ENCODE measurements at regions not wholly inside any gene's neighbourhood (a gene's known extent, or its start where the extent isn't known, plus 50 kb on each side); places are given as distances from the start of the nearest gene placed in this dataset.

GRCh38 chr1:222114536-222115156, 372.8 kb upstream of the DUSP10 start:
- no peaks in the 10 kb centered on the region for H3K36me3 ChIP-seq (ENCODE audit: insufficient read depth, low read length)
- H4K20me1 ChIP-seq (ENCODE audit: insufficient read depth, low read length, poor library complexity, severe bottlenecking), result no peaks in the 10 kb centered on the region
- no peak overlapping the region for H3K9ac ChIP-seq (ENCODE audit: low read depth, low read length, poor library complexity, severe bottlenecking)
- H3K9me2 ChIP-seq (replicated peaks; ENCODE audit: low read depth, low read length), result no peaks in the 10 kb centered on the region
- H2AFZ ChIP-seq (ENCODE audit: low read length), result no peak overlapping the region
- no peak overlapping the region for H3K4me2 ChIP-seq (ENCODE audit: low read depth, low read length, poor library complexity, severe bottlenecking)
- TF ChIP-seq, protein P1, sequence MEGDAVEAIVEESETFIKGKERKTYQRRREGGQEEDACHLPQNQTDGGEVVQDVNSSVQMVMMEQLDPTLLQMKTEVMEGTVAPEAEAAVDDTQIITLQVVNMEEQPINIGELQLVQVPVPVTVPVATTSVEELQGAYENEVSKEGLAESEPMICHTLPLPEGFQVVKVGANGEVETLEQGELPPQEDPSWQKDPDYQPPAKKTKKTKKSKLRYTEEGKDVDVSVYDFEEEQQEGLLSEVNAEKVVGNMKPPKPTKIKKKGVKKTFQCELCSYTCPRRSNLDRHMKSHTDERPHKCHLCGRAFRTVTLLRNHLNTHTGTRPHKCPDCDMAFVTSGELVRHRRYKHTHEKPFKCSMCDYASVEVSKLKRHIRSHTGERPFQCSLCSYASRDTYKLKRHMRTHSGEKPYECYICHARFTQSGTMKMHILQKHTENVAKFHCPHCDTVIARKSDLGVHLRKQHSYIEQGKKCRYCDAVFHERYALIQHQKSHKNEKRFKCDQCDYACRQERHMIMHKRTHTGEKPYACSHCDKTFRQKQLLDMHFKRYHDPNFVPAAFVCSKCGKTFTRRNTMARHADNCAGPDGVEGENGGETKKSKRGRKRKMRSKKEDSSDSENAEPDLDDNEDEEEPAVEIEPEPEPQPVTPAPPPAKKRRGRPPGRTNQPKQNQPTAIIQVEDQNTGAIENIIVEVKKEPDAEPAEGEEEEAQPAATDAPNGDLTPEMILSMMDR (conservative IDR thresholded peaks at IDR 0.05; ENCODE audit: low read length), result no peak
- no peak for TF ChIP-seq EZH2phosphoT487 (IDR thresholded peaks at IDR 0.05; ENCODE audit: borderline replicate concordance)
- no peaks in the 10 kb centered on the region for H3F3A ChIP-seq (ENCODE audit: low read depth)
- H3K27me3 ChIP-seq (ENCODE audit: insufficient read depth, low read length, poor library complexity, severe bottlenecking), result no peaks in the 10 kb centered on the region
- no peaks in the 10 kb centered on the region for H3K4me1 ChIP-seq (ENCODE audit: insufficient read depth, low read length, poor library complexity, severe bottlenecking)
- no peak overlapping the region for H3K4me3 ChIP-seq (ENCODE audit: low read length, poor library complexity, severe bottlenecking)
- no peaks in the 10 kb centered on the region for H3K9me3 ChIP-seq (ENCODE audit: insufficient read depth, low read depth, low read length)
- no peaks in the 10 kb centered on the region for H3K79me2 ChIP-seq (ENCODE audit: insufficient read depth, low read length)

GRCh38 chr1:222109836-222110235, 367.9 kb upstream of the DUSP10 start:
- no peaks in the 10 kb centered on the region for H3K36me3 ChIP-seq (ENCODE audit: insufficient read depth, low read length)
- H3K4me2 ChIP-seq (ENCODE audit: low read depth, low read length, poor library complexity, severe bottlenecking), result no peak overlapping the region
- no peaks in the 10 kb centered on the region for H3K4me1 ChIP-seq (ENCODE audit: insufficient read depth, low read length, poor library complexity, severe bottlenecking)
- no peak overlapping the region for H3K4me3 ChIP-seq (ENCODE audit: low read length, poor library complexity, severe bottlenecking)
- H3K9me2 ChIP-seq (replicated peaks; ENCODE audit: low read depth, low read length), result no peaks in the 10 kb centered on the region
- no peaks in the 10 kb centered on the region for H3K27me3 ChIP-seq (ENCODE audit: insufficient read depth, low read length, poor library complexity, severe bottlenecking)
- no peak overlapping the region for H3K9ac ChIP-seq (ENCODE audit: low read depth, low read length, poor library complexity, severe bottlenecking)
- no peaks in the 10 kb centered on the region for H3K9me3 ChIP-seq (ENCODE audit: insufficient read depth, low read depth, low read length)
- no peaks in the 10 kb centered on the region for H4K20me1 ChIP-seq (ENCODE audit: insufficient read depth, low read length, poor library complexity, severe bottlenecking)
- H2AFZ ChIP-seq (ENCODE audit: low read length), result no peak overlapping the region
- TF ChIP-seq, protein P1 (conservative IDR thresholded peaks at IDR 0.05; ENCODE audit: low read length), result no peak
- TF ChIP-seq EZH2phosphoT487 (IDR thresholded peaks at IDR 0.05; ENCODE audit: borderline replicate concordance), result no peak
- H3K79me2 ChIP-seq (ENCODE audit: insufficient read depth, low read length), result no peaks in the 10 kb centered on the region
- H3F3A ChIP-seq (ENCODE audit: low read depth), result no peaks in the 10 kb centered on the region

DNA sequence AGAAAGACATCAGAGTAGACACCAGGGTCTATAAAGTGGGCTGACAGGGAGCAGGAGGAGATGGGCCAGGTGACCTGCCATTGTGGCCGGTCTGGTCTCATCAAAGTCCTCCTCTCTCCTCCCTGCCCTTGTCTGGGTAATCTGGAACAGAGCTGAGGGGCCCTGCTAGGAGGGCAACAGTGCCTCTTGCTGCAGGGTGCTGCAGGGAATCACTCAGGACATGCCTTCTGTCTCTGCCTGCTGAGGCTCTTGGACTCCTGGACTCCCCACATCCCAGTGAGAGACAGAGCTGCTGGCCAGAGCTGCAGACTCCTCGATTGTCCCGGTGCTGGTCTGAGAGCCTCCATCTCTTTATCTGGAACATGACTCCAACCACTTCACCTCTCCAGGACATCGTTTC, 366.1 kb upstream of the DUSP10 start:
- TF ChIP-seq EZH2phosphoT487 (IDR thresholded peaks at IDR 0.05; ENCODE audit: borderline replicate concordance), result no peak
- TF ChIP-seq, protein P1 (conservative IDR thresholded peaks at IDR 0.05; ENCODE audit: low read length), result no peak

More for the DNA sequence above, 366.1 kb upstream of the DUSP10 start:
- Histone ChIP-seq H3K27me3 (ENCODE audit: insufficient read depth, low read length, poor library complexity, severe bottlenecking) (no peaks in the 10 kb centered on the region), H4K20me1 (ENCODE audit: insufficient read depth, low read length, poor library complexity, severe bottlenecking) (no peaks in the 10 kb centered on the region), H3K4me1 (ENCODE audit: insufficient read depth, low read length, poor library complexity, severe bottlenecking) (no peaks in the 10 kb centered on the region), H3K9ac (ENCODE audit: low read depth, low read length, poor library complexity, severe bottlenecking) (no peak overlapping the region), H3K79me2 (ENCODE audit: insufficient read depth, low read length) (no peaks in the 10 kb centered on the region), H2AFZ (ENCODE audit: low read length) (no peak overlapping the region), H3K4me2 (ENCODE audit: low read depth, low read length, poor library complexity, severe bottlenecking) (no peak overlapping the region), H3F3A (ENCODE audit: low read depth) (no peaks in the 10 kb centered on the region), H3K9me3 (ENCODE audit: insufficient read depth, low read depth, low read length) (no peaks in the 10 kb centered on the region), H3K9me2 (replicated peaks; ENCODE audit: low read depth, low read length) (no peaks in the 10 kb centered on the region), H3K36me3 (ENCODE audit: insufficient read depth, low read length) (no peaks in the 10 kb centered on the region), H3K4me3 (ENCODE audit: low read length, poor library complexity, severe bottlenecking) (no peak overlapping the region)
